PFSK-1 (cell line): ENCODE measurements at regions not wholly inside any gene's neighbourhood (a gene's known extent, or its start where the extent isn't known, plus 50 kb on each side); places are given as distances from the start of the nearest gene placed in this dataset.

Source experiments
- POLR2AphosphoS5 ChIP-seq: IDR thresholded peaks from 2 replicates; pipeline ENCODE4 v1.6.1; 2012; ENCODE audit warnings: low read depth, mild to moderate bottlenecking, control low read depth, low read length, moderate library complexity
- TAF1 ChIP-seq: IDR thresholded peaks from 2 replicates; pipeline ENCODE4 v1.6.1; 2012; ENCODE audit warnings: low read length, control low read depth, borderline replicate concordance; ENCODE audit not compliant: insufficient read depth

DNA sequence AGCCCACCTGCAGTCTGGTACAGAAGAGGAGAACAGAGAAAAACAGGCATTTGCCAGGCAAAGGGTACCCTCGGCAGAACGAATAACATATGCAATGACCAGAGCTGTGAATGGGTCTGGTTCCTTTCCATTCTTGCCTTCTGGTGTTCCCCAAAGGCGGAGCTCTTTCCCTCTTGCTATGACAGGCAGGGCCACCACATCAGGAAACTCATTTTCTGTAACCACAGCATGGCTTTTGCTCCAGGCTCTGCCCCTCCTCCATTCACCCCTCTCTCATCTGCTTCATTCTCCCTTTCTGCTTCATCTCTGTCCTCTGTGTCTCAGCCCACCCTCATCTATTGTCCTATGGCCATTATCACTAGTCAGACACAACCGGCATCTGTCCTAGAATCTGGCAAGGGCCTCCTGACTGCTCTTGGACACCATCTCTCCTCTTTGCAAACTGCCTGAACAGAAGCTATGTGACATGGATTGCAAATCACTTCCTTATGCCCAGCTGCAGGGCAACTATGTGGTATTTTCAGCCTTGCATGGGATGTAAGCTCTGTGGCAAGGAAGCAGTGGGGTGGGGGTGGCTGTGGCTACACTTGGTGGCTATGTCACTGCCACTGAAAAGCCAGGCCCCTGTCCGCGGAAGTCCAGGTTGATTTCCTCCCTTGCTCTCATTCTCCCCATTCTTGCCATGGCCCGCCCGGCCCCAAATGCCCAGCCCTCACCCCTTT is 78.8 kb upstream of the ABCD3 start:
- no peak for TF ChIP-seq POLR2AphosphoS5
- no peak for TF ChIP-seq TAF1
